HG02938 (cell line): ENCODE measurements at regions not wholly inside any gene's neighbourhood (a gene's known extent, or its start where the extent isn't known, plus 50 kb on each side); places are given as distances from the start of the nearest gene placed in this dataset.
"Not testable (repeated sequence)": the region's sequence is repeated elsewhere in the genome, so short reads cannot be mapped to it uniquely, and the experiment has no call there.

Experiments used
- ATAC-seq: cut with Tn5 transposase; IDR thresholded peaks from one replicate; pipeline ENCODE4 v1.9.1; 2021; ENCODE audit warnings: mild to moderate bottlenecking, moderate library complexity; ENCODE audit not compliant: unreplicated experiment

GRCh38 chr3:168671091-168671490 is 575.4 kb upstream of the GOLIM4 start:
- no peak for ATAC-seq

DNA sequence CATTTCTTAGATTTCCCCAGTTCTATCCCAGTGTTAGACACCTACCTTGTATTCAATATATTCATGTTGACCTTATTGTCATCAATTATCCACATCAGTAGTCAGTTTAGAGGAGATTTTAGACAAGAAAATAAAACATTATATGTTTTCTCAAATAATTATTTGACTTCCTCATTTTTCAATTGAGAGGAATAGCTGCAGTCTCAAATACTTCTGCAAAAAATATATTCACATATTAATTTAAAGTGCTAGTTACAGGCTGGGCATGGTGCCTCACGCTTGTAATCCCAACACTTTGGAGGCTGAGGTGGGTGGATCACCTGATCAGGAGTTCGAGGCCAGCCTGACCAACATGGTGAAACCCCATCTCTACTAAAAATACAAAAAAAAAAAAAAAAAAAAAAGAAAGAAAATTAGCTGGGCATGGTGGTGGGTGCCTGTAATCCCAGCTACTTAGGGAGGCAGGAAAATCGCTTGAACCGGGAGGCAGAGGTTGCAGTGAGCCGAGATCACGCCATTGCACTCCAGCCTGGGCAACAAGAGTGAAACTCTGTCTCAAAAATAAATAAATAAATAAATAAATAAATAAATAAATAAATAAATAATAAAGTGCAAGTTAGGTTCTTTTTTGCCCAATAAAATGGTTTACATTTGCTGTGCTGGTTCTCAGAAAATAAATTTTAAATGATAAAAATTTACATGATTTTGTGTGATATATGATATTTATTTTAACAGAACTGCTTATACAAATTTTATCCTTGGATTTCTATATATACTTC is 565.3 kb upstream of the GOLIM4 start:
- not testable (repeated sequence) for ATAC-seq

GRCh38 chr3:168659015-168659414 is 563.3 kb upstream of the GOLIM4 start:
- no peak for ATAC-seq

- ATAC-seq, result no peak
These were observed 559.9 kb upstream of the GOLIM4 start for GRCh38 chr3:168655611-168656010.

GRCh38 chr3:168654700-168655099 is 559.0 kb upstream of the GOLIM4 start:
- ATAC-seq, result no peak

DNA sequence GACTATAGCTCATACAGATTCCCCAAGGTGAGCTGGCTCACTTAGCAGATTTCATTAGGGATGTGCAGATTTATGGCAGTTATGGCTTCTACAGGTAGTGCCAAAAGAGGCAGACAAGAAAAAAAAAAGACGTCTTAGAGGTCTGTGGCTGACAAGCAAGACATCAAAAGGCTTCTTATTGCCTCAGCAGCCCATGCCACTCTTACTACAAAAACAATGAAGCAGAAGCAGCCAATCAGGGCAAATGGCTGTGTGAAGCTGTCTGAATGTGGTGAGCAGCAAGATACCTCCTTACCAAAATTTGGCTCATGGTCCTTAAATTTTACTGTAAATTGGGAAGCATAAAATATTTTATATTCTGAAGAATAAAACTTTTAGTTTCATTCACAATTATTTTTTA is 557.5 kb upstream of the GOLIM4 start:
- ATAC-seq, result no peak

DNA sequence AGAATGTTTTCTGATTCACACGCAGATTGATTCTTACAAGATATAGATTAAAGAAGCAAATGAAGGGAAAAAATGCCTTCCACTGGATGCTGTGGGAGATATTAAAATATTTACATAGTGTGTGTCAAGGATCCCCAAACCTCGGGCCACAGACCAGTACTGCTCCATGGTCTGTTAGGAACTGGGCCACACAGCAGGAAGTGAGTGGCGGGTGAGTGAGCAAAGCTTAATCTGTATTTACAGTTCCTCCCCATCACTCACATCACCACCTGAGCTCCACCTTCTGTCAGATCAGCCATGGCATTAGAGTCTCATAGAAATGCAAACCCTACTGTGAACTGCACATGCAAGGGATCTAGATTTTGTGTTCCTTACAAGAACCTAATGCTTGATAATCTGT is 552.6 kb upstream of the GOLIM4 start:
- ATAC-seq, result no peak

DNA sequence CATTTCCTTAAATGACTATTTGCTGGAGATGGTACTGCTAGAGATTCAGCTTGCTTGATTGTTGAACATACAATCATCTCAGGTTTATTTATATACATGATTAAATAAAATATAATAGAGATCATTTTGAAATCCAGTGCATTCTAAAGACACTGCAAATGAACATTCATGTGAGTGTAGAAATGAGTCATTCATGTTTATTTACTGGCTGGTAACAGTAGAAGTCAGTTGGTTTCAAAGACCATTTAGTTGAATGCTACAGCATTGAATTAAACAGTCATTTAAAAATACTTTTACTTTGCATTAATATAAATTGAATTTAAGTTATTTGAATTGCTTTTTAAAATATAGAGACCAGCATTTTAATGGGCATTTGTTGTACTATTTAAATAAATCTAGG is 551.9 kb upstream of the GOLIM4 start:
- ATAC-seq, result no peak

DNA sequence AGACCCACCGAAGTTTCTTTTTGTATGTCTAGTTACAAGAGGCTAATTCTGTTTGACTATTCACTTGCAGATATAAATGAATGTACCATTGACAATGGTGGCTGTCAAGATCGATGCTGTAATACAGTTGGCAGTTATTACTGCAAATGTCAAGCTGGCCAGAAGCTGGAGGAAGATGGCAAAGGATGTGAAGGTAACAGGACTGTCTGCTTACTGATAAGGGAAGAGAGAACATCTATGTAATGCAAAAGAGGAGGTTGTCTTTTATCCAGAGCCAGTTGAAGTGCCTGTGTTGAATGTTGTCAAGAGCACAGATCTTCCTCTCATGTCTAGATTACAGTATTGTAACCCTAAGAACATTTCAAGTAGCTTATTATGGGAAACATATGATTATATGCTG is 549.5 kb upstream of the GOLIM4 start:
- ATAC-seq, result no peak

- no peak for ATAC-seq
These were observed 532.8 kb upstream of the GOLIM4 start for GRCh38 chr3:168628549-168628948.

DNA sequence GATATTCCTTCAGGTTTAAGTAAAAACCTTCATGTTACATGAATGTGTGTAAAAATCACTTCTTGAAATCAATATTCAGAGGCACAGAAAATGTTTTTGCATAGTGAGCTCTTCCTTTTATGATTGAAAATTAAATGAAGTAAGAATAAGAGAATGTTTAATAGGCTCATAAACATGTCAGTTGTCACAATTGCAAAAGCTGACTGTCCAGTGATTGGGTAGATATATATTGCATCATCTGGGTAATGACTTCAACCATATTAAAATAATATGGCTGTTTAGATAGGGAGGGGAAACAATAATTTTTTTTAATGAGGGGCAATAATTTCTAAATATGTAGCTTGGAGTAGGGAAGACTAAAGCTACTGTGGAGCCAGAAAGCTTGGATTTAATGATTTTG is 529.8 kb upstream of the GOLIM4 start:
- ATAC-seq, result no peak

DNA sequence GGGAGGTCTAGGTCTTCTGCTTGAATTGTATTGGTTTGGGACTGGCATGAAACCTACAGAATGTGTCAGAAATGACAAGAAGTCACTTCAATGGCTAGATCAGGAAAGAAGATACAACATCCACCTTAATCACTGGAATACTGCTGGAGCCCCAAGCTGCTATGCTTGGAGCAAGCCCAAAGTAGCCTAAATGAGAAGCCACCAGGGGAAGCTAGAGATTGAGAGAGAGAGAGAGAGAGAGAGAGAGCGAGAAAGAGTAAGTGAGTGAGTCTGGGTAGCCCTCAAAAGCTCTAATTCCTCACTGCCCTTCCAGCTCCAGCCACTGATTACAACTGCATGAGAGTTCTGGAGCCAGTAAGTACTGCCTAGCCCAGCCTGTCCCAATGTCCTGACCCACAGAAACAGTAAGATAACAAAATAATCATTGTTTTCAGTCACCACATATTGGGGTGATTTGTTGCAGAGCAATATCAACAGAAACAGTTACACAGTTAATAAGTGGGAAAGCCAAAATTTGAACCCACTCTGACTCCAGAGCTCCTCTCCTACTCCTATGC is 529.2 kb upstream of the GOLIM4 start:
- no peak for ATAC-seq

DNA sequence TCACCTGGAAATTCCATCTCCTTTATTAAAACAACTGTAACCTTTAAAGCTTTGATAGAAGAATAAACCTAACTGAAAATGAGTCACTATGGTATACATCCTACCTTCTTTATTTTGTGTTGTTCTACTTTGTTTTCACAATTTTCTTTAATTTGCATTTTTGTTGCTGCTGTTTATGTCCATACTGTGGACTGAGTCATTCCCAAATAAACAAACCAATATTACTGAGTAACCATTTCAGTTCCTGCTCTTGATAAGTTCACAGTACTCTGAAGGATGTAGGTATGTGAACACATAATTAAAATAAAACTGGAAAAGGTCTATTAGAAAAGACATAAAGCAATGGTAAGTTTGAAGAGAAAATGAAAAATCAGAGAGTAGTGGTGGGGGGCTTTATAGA is 528.5 kb upstream of the GOLIM4 start:
- no peak for ATAC-seq

DNA sequence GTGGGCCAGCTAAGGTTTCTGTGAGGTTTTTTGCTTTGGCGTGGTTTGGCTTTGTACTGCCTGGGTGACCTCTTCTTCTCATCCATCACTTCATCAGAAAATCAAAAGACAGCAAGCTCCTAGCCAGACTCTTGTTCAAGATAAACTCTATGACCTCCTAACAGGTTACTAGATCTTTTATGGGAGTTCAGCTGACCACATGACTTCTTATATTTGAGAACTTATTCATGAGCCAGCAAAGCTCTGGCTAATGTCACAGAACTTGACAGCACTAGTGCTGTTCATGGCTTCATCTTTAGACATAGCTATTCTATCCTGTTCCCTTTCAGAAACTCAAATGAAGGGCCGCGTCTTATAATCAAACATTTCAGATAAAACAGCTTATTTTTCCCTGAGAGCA is 527.1 kb upstream of the GOLIM4 start:
- no peak for ATAC-seq

DNA sequence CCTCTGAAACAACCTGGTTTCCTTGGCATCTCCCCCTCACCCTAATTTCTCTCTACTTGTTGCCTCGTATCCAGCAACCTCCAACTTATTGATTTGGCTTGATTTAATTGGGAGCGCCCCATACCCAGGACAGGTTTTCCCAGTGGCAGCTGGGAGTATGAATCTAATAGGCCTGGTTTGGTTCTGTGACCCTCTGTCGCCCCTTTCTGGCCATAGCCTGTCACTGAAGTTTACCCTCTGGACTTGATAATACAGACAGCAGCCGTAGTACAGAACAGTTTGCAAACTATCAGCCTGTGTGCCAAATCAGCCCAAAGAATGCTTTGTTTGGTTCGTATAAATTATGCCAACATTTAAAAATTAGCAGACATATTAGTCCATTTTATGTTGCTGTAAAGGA is 525.1 kb upstream of the GOLIM4 start:
- ATAC-seq, result no peak

- no peak for ATAC-seq
These were observed 523.2 kb upstream of the GOLIM4 start for GRCh38 chr3:168618827-168619470.

GRCh38 chr3:168617658-168618057 is 521.9 kb upstream of the GOLIM4 start:
- ATAC-seq, result no peak

GRCh38 chr3:168616915-168617314 is 521.2 kb upstream of the GOLIM4 start:
- ATAC-seq, result no peak

DNA sequence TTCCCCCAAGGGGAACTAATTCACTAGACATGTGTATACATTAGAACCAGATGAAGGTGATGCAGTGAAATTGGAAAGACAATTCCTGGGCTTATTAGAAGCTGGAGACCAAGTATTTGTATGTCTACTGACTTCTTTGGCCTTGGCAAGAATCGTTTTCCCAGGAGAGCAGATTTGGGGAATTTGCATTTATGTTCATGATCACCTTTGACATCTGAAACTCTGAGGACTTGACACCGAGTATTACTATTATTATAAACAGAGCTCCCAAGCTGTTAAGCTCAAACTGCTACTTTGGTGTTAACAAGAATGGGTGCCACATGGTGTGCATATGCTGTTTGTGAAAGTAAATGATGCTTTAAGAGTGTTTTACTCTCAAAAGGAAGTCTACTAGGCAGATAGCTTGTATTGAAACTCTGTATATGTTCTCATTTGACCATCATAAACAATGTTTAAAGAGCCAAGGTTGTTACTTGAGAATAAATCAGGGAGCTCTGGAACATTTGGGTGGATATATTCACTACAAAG is 519.8 kb upstream of the GOLIM4 start:
- ATAC-seq, result no peak

- no peak for ATAC-seq
These were observed 517.4 kb upstream of the GOLIM4 start for GRCh38 chr3:168613151-168613550.

DNA sequence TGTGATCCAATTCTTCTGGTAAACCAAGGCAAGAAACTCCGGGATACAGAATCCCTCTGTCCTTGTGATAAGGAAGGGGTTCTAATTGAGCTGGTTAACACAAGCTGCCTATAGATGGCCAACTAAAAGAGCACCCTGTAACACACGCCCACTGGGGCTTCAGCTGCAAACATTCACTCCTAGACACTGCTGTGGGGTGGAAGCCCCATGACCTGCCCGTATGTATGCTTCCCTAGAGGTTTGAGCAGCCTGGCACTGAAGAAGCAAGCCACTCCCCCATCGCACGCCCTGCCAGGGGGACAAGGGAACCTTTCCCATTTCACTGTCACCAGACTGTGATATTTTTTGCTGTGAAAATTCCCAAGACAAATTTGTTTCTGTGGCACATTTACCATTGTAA is 516.9 kb upstream of the GOLIM4 start:
- no peak for ATAC-seq

DNA sequence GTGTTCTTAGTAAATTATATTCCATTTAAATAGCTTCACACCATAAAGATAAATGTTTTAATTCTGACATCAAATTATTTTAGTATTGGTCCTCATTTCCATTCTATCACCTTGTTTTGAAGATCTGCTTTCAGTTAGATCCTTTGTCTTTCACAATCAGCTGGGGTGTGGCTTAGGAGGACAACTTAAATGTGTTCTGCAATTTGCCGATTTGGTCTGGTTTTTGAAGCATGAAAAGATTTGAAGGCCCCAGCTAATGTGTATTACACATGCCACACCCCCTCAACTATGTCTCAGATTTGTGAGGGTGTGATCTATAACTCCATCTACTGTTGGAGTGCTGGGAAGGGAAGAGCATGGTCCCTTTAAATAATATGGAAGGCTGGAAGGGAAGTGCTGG is 516.1 kb upstream of the GOLIM4 start:
- ATAC-seq, result no peak
